ENCODE measurements at regions not wholly inside any gene's neighbourhood (a gene's known extent, or its start where the extent isn't known, plus 50 kb on each side); places are given as distances from the start of the nearest gene placed in this dataset.

- no peak for TF ChIP-seq CTCF (IDR thresholded peaks at IDR 0.05)
- no peak for TF ChIP-seq EZH2 (IDR thresholded peaks at IDR 0.05)
- no peak for TF ChIP-seq EZH2phosphoT487 (IDR thresholded peaks at IDR 0.05)
Measured at GRCh38 chr18:29838556-29838955, 1204.0 kb downstream of the DSC3 start.
